ENCODE measurements at regions not wholly inside any gene's neighbourhood (a gene's known extent, or its start where the extent isn't known, plus 50 kb on each side); places are given as distances from the start of the nearest gene placed in this dataset.

- no peaks in the 10 kb centered on the region for H3K9me3 ChIP-seq (ENCODE audit: control insufficient read depth, insufficient read depth, low read depth, low read length)
- POLR2A ChIA-PET, result no interaction called here
- H3K27ac ChIP-seq (ENCODE audit: extremely low read depth, low read depth, low read length), result no peak overlapping the region
- CTCF ChIA-PET, result interaction anchor here (0.6 kb wide), 1 partner anchor 81 kb away, joined by 3 read pairs; no protein-coding TSS in a partner anchor
- TF ChIP-seq ZNF658 (tag by site-specific recombination; IDR thresholded peaks at IDR 0.05), result no peak
- no peak for TF ChIP-seq ZNF24 (tag by site-specific recombination; IDR thresholded peaks at IDR 0.05)
- no peak for TF ChIP-seq ZNF335 (tag by site-specific recombination; conservative IDR thresholded peaks at IDR 0.05)
- TF ChIP-seq FEZF1 (tag by site-specific recombination; IDR thresholded peaks at IDR 0.05), result no peak
- TF ChIP-seq ZNF501 (tag by site-specific recombination; IDR thresholded peaks at IDR 0.05), result no peak
- no peak for TF ChIP-seq ZNF391 (tag by site-specific recombination; IDR thresholded peaks at IDR 0.05; ENCODE audit: borderline replicate concordance, low read depth)
- TF ChIP-seq ZNF211 (tag by site-specific recombination; IDR thresholded peaks at IDR 0.05; ENCODE audit: low read depth), result no peak
- no peak for TF ChIP-seq MEIS1 (CRISPR knock-in tag; IDR thresholded peaks at IDR 0.05; ENCODE audit: borderline replicate concordance)
- H3K4me3 ChIP-seq (ENCODE audit: low read depth, low read length), result no peak overlapping the region
- H3K36me3 ChIP-seq (ENCODE audit: control insufficient read depth in 2 of 2, insufficient read depth in 1 of 2, low read length in 2 of 2), result no peaks in the 10 kb centered on the region
- no peaks in the 10 kb centered on the region for H3K4me1 ChIP-seq (ENCODE audit: control insufficient read depth, insufficient read depth, low read length)
Measured at GRCh38 chr18:60163622-60164021, 209.0 kb downstream of the MC4R start.

GRCh38 chr18:60162388-60162787 is 210.2 kb downstream of the MC4R start:
- ChIA-PET POLR2A (no interaction called here), CTCF (no interaction called here)
- Histone ChIP-seq H3K9me3 (ENCODE audit: control insufficient read depth, insufficient read depth, low read depth, low read length) (no peaks in the 10 kb centered on the region), H3K4me3 (ENCODE audit: low read depth, low read length) (no peak overlapping the region), H3K27ac (ENCODE audit: extremely low read depth, low read depth, low read length) (no peak overlapping the region), H3K4me1 (ENCODE audit: control insufficient read depth, insufficient read depth, low read length) (no peaks in the 10 kb centered on the region), H3K36me3 (ENCODE audit: control insufficient read depth in 2 of 2, insufficient read depth in 1 of 2, low read length in 2 of 2) (no peaks in the 10 kb centered on the region)
- TF ChIP-seq, protein P1, sequence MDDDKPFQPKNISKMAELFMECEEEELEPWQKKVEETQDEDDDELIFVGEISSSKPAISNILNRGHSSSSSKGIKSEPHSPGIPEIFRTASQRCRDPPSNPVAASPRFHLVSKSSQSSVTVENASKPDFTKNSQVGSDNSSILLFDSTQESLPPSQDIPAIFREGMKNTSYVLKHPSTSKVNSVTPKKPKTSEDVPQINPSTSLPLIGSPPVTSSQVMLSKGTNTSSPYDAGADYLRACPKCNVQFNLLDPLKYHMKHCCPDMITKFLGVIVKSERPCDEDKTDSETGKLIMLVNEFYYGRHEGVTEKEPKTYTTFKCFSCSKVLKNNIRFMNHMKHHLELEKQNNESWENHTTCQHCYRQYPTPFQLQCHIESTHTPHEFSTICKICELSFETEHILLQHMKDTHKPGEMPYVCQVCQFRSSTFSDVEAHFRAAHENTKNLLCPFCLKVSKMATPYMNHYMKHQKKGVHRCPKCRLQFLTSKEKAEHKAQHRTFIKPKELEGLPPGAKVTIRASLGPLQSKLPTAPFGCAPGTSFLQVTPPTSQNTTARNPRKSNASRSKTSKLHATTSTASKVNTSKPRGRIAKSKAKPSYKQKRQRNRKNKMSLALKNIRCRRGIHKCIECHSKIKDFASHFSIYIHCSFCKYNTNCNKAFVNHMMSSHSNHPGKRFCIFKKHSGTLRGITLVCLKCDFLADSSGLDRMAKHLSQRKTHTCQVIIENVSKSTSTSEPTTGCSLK (tag by site-specific recombination; IDR thresholded peaks at IDR 0.05), result no peak
- TF ChIP-seq ZNF549 (tag by site-specific recombination; IDR thresholded peaks at IDR 0.05), result no peak
- TF ChIP-seq ZNF121 (tag by site-specific recombination; IDR thresholded peaks at IDR 0.05), result no peak
- TF ChIP-seq ZSCAN23 (tag by site-specific recombination; IDR thresholded peaks at IDR 0.05), result no peak
- TF ChIP-seq, protein P2, sequence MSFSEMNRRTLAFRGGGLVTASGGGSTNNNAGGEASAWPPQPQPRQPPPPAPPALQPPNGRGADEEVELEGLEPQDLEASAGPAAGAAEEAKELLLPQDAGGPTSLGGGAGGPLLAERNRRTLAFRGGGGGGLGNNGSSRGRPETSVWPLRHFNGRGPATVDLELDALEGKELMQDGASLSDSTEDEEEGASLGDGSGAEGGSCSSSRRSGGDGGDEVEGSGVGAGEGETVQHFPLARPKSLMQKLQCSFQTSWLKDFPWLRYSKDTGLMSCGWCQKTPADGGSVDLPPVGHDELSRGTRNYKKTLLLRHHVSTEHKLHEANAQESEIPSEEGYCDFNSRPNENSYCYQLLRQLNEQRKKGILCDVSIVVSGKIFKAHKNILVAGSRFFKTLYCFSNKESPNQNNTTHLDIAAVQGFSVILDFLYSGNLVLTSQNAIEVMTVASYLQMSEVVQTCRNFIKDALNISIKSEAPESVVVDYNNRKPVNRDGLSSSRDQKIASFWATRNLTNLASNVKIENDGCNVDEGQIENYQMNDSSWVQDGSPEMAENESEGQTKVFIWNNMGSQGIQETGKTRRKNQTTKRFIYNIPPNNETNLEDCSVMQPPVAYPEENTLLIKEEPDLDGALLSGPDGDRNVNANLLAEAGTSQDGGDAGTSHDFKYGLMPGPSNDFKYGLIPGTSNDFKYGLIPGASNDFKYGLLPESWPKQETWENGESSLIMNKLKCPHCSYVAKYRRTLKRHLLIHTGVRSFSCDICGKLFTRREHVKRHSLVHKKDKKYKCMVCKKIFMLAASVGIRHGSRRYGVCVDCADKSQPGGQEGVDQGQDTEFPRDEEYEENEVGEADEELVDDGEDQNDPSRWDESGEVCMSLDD (tag by site-specific recombination; IDR thresholded peaks at IDR 0.05), result no peak
- no peak for TF ChIP-seq RBAK (tag by site-specific recombination; IDR thresholded peaks at IDR 0.05)
- no peak for TF ChIP-seq ZNF776 (tag by site-specific recombination; IDR thresholded peaks at IDR 0.05; ENCODE audit: borderline replicate concordance)
- no peak for TF ChIP-seq BCL11B (tag by site-specific recombination; IDR thresholded peaks at IDR 0.05; ENCODE audit: low read depth)
- TF ChIP-seq, protein P3, sequence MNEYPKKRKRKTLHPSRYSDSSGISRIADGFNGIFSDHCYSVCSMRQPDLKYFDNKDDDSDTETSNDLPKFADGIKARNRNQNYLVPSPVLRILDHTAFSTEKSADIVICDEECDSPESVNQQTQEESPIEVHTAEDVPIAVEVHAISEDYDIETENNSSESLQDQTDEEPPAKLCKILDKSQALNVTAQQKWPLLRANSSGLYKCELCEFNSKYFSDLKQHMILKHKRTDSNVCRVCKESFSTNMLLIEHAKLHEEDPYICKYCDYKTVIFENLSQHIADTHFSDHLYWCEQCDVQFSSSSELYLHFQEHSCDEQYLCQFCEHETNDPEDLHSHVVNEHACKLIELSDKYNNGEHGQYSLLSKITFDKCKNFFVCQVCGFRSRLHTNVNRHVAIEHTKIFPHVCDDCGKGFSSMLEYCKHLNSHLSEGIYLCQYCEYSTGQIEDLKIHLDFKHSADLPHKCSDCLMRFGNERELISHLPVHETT (tag by site-specific recombination; IDR thresholded peaks at IDR 0.05), result no peak
- TF ChIP-seq ZNF23 (tag by site-specific recombination; IDR thresholded peaks at IDR 0.05; ENCODE audit: borderline replicate concordance), result no peak
- no peak for TF ChIP-seq ZNF585B (tag by site-specific recombination; IDR thresholded peaks at IDR 0.05)
- no peak for TF ChIP-seq ZNF529 (tag by site-specific recombination; IDR thresholded peaks at IDR 0.05; ENCODE audit: insufficient replicate concordance)
- TF ChIP-seq ZNF530 (tag by site-specific recombination; IDR thresholded peaks at IDR 0.05; ENCODE audit: low read depth), result no peak
- TF ChIP-seq ZNF677 (tag by site-specific recombination; IDR thresholded peaks at IDR 0.05), result no peak
- no peak for TF ChIP-seq GLIS1 (tag by site-specific recombination; IDR thresholded peaks at IDR 0.05)
- TF ChIP-seq ZNF175 (tag by site-specific recombination; IDR thresholded peaks at IDR 0.05), result no peak
- TF ChIP-seq ZNF398 (tag by site-specific recombination; IDR thresholded peaks at IDR 0.05), result no peak
- TF ChIP-seq, protein P4, sequence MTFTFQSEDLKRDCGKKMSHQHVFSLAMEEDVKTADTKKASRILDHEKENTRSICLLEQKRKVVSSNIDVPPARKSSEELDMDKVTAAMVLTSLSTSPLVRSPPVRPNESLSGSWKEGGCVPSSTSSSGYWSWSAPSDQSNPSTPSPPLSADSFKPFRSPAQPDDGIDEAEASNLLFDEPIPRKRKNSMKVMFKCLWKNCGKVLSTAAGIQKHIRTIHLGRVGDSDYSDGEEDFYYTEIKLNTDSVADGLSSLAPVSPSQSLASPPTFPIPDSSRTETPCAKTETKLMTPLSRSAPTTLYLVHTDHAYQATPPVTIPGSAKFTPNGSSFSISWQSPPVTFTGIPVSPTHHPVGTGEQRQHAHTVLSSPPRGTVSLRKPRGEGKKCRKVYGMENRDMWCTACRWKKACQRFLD (tag by site-specific recombination; IDR thresholded peaks at IDR 0.05), result no peak
- TF ChIP-seq YY2 (tag by site-specific recombination; IDR thresholded peaks at IDR 0.05), result no peak

Measured in HEK293 (cell line).